NOMO-1 treated with DMSO at 0.1 percent for 48 hours (cell line): ENCODE measurements at regions not wholly inside any gene's neighbourhood (a gene's known extent, or its start where the extent isn't known, plus 50 kb on each side); places are given as distances from the start of the nearest gene placed in this dataset.
A peak's percentile ranks its signal among the peaks of the same experiment; 100 is the strongest.
"Not testable (repeated sequence)": the region's sequence is repeated elsewhere in the genome, so short reads cannot be mapped to it uniquely, and the experiment has no call there.

Source experiments
- DNase-seq: peaks from one replicate; lab custom pipeline; 2025; ENCODE audit not compliant: unreplicated experiment; lab: John Stamatoyannopoulos, UW

DNA sequence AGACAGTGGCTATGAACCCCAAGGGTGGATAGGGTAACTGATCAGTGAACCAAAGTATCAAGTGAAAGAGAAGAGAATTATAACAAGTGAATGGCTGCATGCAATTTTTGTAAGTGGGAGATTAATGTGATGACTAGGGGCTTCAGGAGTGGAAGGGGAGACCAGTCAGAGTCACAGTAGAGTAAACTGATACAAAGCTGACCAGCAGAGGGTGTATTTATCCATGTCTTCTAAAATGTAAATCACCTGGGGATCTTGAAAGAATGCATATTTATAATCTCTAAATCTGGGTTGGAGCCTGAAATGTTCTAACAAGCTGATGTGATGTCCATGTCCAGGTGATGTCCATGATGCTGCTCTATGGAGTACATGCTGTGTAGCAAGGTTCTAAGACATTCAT, 1351.3 kb upstream of the CHAC2 start:
- no peak for DNase-seq

- DNase-seq: no peak
These were observed 1352.9 kb upstream of the CHAC2 start for GRCh38 chr2:52414561-52415295.

- not testable (repeated sequence) for DNase-seq
These were observed 1358.1 kb upstream of the CHAC2 start for GRCh38 chr2:52409308-52410118.

DNA sequence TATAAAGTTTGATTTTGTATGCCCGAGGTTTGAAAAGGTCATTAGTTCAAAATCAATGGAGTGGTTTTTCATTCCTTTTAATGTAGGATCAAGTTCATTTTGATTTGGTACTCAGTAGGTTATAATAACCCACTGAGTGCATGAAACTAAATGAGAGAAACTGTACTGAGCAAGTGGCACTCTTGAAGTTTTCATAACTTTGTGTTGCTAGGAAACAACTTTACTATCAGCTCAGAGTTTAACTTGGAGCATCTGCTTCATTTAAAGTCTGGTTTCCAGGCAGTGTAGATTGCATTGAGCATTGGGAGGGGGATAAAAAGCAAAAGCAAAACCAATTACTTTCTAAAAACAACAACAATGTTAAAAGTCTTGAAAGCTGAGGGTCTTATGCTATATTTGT, 1361.6 kb upstream of the CHAC2 start:
- DNase-seq: no peak

DNA sequence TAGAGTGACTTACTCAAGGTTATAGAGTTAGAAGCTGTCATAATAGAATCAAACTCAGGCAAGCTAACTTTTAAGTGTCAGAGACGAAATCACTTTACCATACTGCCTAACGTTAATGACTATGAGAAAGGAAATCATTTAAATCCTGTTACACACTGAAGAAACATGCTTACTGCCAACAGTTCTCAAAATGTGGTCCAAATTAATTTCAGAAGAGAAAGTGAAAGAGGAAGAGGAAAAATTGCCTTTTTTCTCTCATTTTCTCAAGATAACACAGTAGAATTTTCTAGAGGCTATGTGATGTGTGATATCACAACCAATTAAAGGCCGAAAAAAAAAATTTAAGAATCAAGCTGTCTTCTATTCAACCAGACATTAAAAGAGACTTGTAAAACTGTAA, 1362.7 kb upstream of the CHAC2 start:
- DNase-seq: peak; percentile 39

- DNase-seq: no peak
These were observed 1363.6 kb upstream of the CHAC2 start for GRCh38 chr2:52404046-52404445.

DNA sequence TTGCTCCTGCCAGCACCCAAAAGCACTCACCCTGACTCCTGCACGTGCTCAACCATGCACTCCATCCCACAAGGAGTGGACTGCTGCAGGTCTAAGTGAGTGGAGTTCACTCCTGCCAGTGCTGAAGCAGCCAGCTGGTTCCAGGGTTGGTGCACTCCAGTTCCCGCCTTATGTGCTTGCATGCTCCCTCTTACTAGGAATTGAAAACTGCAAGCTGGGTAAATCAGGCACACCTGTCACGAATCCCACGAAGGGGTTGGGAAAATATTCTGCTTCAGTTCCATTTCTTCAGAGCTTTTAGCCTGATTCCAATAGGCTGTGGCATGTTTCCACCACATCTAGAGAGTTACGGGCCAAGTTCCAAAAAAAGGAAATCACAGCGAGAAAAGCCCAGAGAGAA, 1365.5 kb upstream of the CHAC2 start:
- no peak for DNase-seq

DNA sequence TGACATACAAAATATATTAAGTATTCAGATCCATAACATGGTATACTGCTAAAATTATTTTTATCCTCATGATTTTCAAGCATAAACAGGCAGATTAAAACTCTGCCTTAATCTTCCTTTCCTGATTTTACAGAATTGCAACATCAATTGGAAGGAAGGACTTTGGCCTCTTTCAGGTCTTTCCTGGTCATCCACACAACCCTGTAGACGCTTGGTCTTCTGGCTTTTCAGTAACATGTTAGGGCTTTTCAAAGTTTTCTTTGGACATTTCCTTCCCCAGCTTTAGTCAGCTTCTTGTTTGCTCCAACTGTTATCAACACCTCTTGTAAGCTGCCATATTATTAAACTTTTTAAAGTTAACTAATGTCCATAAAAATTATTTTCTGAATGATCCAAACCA, 1364.9 kb upstream of the NRXN1 start:
- no peak for DNase-seq

DNA sequence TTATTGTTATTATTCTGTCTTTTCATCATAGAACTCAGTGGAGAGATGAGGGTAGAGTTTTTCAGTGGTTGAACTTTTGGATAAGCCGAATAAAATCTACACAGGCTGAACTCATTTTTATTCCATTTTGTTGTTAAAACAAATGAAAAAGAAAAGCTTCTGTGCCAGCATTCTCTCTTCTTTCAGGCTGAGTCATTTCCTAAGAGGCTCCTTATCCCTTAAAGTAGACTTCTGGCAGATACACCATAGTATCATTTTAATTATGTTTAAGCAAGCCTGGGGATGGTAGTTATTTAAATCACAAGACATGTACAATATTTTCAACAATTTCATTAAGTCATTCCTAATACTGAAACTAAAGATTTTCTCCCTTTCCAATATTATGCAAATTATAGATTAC, 1364.0 kb upstream of the NRXN1 start:
- no peak for DNase-seq

DNA sequence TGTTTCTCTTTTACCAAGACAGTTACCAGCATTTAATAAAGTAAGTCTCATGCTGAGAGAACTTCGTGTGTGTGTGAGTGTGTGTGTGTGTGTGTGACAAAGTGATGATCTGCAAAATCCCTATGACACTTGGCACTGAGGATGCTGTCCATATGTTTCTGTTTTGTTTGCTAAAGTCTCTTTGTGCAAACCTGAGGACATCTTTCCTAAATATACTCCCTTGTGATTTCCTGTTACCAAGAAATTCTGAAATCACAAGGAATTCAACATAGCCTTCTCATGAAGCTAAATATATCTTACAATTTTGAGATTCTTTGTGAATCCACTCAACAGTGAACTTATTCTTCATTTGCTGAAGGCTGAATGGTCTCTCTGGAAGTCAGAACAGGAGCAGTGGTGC, 1359.7 kb upstream of the NRXN1 start:
- no peak for DNase-seq

- DNase-seq: no peak
These were observed 1358.7 kb upstream of the NRXN1 start for GRCh38 chr2:52390651-52391050.

- DNase-seq: no peak
These were observed 1356.1 kb upstream of the NRXN1 start for GRCh38 chr2:52387937-52388590.

- no peak for DNase-seq
These were observed 1354.6 kb upstream of the NRXN1 start for GRCh38 chr2:52386433-52387030.

DNA sequence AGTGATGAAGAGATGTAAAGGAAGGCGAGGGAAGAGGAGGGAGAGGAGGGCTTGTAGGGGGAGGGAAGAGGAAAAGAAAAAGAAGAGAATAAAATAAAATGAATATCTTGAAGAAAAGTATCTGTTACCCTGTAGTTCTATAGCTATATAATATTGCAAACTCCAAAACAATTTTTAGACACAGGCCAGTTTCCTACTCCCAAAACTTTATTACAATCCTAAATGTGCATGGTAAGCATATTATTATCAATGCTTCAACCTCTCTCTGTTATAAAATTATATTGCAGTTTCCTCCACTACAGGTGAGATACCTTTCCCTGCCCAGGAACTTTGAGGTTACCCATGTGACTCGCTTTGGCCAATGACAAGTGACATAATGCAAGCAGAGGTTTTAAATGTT, 1351.6 kb upstream of the NRXN1 start:
- no peak for DNase-seq

GRCh38 chr2:52369178-52369577, 1337.2 kb upstream of the NRXN1 start:
- DNase-seq: no peak

DNA sequence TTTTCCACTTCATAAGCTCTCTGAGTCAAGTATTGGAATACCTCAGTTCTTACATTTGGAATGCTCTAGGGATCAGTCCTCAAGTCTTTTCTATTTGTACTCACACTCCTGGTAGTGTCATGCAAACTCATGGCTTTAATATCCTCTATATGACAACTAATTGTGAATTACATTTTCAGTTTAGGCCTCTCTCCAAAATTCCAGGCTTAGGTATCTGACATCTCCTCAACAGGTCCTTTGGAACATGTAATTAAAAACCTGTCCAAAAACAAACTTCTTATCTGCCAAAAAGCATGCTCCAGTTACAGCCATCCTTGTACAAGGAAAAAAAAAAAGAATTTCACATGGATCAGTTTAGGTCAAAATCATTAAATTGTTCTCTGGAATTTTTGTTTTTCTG, 1336.2 kb upstream of the NRXN1 start:
- no peak for DNase-seq

- no peak for DNase-seq
These were observed 1334.0 kb upstream of the NRXN1 start for GRCh38 chr2:52365946-52366345.

DNA sequence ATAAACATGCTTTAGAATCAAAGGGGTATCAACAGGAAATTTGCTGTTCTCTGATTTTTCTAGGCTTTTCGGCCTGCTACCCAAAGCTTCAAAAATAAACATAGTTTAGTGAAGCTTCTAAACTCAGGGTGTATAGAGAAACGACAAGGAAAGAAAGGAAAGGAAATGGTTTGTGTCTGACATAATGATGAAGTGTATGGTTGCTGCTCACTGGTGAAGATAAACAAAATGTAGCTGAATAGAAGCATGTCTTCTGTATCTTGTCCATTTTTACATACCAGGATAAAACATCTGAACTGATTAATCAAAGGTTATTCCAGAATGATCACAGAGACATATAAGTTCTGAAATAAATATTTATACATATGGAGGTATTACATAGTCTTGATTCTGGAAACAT, 1324.6 kb upstream of the NRXN1 start:
- DNase-seq: no peak

DNA sequence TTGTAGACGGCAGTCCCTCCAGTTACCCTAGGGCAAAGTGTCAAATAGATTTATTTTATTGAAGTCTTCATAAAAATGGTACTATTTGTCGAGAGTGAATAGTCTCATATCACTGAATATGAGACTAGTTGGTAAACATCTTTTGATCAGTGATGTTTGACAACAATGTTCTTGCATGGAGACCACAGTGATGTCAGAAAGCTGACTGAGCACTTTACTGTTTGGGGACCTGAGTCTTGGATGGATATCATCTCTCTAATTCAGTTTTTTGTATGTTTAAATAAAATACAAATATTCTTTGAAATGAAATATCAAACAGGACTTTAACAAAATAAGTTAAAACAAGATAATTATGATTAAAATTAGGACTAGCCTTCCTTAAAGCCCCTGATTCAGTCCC, 1315.4 kb upstream of the NRXN1 start:
- no peak for DNase-seq

- no peak for DNase-seq
These were observed 1313.7 kb upstream of the NRXN1 start for GRCh38 chr2:52345676-52346075.

DNA sequence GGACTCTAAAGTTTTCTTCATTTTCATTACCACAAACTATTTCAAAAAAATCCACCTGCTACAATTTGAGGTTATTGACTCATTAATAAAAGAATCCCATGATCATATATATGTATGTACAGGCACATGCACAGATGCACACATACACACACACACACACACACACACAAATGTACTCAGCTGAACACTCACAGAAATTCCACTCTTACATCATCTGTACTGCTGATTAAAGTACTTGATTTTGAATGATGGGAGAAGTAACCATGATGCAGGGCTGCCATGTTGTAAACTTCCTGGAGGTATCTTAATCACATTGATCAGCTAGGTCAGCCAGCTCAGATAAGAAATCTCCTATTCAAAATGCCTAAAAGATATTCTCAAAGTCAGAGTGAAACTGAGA, 1313.2 kb upstream of the NRXN1 start:
- no peak for DNase-seq
